ENCODE measurements at regions not wholly inside any gene's neighbourhood (a gene's known extent, or its start where the extent isn't known, plus 50 kb on each side); places are given as distances from the start of the nearest gene placed in this dataset.

DNA sequence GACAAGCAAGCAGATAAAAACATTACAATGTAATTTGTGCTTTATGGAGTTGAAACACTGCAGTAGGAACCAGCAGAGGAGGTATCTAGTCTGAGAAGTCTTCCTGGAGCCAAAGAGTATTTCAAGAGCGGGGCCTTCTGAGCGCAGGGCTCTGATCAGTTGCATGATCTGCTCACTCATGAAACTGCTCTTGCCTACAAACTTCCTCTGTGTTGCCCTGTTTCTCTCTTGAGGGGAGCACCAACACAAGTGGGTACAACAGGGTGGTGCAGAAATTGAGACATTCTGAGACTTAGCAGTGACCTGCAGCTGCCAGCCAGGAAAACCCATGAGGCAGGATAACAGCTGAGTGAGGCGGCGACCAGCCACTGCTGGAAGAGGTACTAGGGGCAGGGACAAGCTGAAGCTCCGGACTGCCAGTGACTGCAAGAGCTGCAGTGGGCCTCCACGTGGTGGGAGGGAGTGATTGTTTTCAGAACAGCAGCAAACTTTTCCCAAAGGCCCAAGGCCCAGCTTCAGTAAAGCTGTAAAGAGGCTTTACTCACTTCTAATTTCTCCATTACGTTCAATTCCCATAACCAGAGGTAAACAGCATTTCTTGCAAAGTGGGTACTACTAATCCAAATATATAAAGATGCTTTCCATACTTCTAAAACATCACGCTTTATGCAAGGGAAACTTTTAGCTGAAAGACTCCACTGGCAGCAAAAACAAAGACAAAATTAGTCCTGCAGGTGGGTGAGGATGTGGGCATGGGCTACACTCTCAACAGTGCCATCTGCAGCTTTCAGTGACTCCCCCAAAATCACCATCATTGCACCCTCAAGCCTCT lies 69.0 kb upstream of the LPP start:
- Histone ChIP-seq H3K4me3 (no peak overlapping the region), H3K4me1 (ENCODE audit: low read depth) (peaks cover 9% of the 10 kb centered on the region), H3K9me3 (ENCODE audit: low read depth) (no peaks in the 10 kb centered on the region), H3K36me3 (no peaks in the 10 kb centered on the region), H3K27me3 (peaks cover 40% of the 10 kb centered on the region), H3K27ac (no peak overlapping the region)
- TF ChIP-seq, protein P1, sequence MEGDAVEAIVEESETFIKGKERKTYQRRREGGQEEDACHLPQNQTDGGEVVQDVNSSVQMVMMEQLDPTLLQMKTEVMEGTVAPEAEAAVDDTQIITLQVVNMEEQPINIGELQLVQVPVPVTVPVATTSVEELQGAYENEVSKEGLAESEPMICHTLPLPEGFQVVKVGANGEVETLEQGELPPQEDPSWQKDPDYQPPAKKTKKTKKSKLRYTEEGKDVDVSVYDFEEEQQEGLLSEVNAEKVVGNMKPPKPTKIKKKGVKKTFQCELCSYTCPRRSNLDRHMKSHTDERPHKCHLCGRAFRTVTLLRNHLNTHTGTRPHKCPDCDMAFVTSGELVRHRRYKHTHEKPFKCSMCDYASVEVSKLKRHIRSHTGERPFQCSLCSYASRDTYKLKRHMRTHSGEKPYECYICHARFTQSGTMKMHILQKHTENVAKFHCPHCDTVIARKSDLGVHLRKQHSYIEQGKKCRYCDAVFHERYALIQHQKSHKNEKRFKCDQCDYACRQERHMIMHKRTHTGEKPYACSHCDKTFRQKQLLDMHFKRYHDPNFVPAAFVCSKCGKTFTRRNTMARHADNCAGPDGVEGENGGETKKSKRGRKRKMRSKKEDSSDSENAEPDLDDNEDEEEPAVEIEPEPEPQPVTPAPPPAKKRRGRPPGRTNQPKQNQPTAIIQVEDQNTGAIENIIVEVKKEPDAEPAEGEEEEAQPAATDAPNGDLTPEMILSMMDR (IDR thresholded peaks at IDR 0.05; ENCODE audit: low read depth, low read length): no peak
- no peak for DNase-seq (ENCODE audit: low read depth in 1 of 2, low spot score in 1 of 2)

DNA sequence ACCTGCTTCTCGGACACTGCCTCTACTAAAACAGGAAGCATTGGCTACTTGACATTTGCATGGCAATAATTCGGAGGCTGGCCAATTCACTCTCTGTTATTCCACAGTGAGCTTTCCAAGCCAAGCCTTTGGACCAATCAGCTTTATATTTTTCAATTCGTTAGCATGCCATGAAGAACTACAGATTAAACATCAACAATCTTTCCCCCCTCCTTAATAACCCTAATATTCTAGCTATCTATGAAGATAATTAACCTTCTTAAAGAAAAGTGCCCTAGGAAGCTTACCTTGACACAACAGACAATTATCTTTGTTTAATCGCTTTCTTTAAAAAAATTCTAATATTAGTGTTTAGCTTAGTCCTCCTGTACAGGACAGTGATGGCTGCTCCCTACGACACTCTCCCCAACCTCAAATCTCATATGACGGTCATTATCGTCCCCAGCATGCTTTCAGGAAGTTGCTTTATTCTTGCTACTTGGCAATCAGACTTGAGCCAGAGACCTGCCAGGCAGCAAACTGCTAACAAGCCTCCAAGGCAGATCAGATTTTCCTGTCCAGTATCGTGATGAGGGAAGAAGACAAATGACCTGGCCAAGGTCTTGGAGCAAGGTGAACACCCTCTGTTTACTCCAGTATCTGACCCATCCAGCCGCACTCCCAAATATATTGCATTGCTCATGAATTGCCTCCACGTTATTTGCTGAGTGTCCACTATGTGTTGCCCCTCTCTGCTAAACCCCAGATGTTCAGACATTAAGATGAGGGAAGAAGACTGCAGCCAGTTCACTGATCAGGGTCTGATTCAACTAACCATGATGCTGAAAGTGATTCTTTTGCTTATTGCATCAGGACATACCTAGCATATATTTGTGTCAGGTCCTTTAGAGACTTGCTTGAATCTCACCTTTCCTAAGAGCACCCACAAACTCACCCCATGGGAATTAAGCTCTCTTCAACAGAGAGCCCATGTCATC lies 68.1 kb upstream of the LPP start:
- no peak overlapping the region for H3K27ac ChIP-seq
- TF ChIP-seq, protein P1 (IDR thresholded peaks at IDR 0.05; ENCODE audit: low read depth, low read length): no peak
- H3K36me3 ChIP-seq: no peaks in the 10 kb centered on the region
- H3K4me1 ChIP-seq (ENCODE audit: low read depth): peaks cover 10% of the 10 kb centered on the region
- no peak overlapping the region for H3K4me3 ChIP-seq
- H3K27me3 ChIP-seq: peaks cover 44% of the 10 kb centered on the region
- no peaks in the 10 kb centered on the region for H3K9me3 ChIP-seq (ENCODE audit: low read depth)
- no peak for DNase-seq (ENCODE audit: low read depth in 1 of 2, low spot score in 1 of 2)

DNA sequence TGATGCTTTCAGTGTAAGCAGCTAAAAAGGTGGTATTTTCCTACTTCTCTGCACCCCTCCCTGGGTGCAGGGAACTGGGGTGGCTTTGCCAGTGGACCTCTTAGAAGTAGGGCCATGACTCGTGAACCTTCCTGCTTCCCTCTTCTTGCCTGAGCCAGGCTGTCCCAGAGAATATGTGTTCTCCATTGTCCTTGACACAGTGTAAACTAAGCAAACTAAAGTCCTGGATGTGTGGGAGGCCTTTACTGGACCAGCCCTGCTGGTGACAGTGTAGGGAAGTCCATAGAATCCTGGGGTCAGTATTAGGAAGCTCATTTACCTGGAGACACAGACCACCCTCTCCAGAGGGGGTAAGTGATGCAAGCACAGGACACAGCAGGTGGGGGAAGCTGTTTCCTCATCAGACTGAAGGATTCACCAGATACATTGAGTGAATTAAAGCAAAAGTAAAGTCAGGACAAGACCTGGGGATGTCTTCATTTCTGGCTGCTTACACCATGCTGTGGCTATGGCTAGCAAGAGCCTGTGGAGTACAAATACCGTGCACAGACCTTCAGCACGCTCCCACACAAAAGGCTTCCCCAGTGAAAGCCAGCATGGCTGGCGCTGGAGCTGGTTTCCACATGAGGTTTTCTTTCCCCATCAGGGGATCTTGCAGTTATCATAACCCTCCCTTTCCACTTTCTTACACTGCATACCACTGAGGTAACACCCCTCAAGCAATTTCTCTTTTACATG lies 64.8 kb upstream of the LPP start:
- peaks cover 10% of the 10 kb centered on the region for H3K4me1 ChIP-seq (ENCODE audit: low read depth)
- TF ChIP-seq, protein P1 (IDR thresholded peaks at IDR 0.05; ENCODE audit: low read depth, low read length): no peak
- no peaks in the 10 kb centered on the region for H3K9me3 ChIP-seq (ENCODE audit: low read depth)
- DNase-seq (ENCODE audit: low read depth in 1 of 2, low spot score in 1 of 2): no peak
- no peaks in the 10 kb centered on the region for H3K36me3 ChIP-seq
- no peak overlapping the region for H3K4me3 ChIP-seq
- peaks cover 66% of the 10 kb centered on the region for H3K27me3 ChIP-seq
- H3K27ac ChIP-seq: no peak overlapping the region

DNA sequence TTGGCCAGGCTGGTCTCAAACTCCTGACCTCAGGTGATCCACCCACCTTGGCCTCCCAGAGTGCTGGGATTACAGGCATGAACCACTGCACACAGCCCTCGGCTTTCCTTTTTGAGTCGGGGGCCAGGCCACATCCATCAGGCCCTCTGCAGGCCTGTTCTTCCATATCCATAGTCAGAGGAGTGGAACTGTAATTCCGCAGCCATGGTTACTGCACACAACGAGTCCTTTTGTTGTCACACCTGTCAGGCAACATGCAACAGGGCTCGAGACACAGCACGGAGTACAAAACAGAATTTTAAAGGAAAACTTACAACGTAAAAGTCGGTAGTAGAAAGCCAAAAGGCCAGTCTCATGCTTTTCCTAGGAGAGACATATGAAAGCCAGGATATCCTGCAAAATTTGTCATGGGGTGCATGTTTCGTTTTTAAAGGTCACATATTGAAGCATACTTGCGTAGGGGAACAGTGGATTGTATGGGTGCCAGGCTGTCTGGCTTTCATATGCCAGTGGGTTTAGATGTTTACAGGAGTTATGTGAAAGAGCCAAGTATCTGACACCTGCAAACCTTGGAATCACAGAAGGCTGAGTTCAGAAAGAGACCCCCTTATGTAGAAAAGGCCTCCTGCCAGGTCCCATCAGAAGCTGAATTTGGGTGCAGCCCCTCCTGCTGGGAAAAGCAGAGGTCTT lies 63.2 kb upstream of the LPP start:
- H3K9me3 ChIP-seq (ENCODE audit: low read depth): no peaks in the 10 kb centered on the region
- no peak for DNase-seq (ENCODE audit: low read depth in 1 of 2, low spot score in 1 of 2)
- no peaks in the 10 kb centered on the region for H3K36me3 ChIP-seq
- peaks cover 65% of the 10 kb centered on the region for H3K27me3 ChIP-seq
- no peak overlapping the region for H3K27ac ChIP-seq
- H3K4me1 ChIP-seq (ENCODE audit: low read depth): peaks cover 10% of the 10 kb centered on the region
- TF ChIP-seq, protein P1 (IDR thresholded peaks at IDR 0.05; ENCODE audit: low read depth, low read length): no peak
- H3K4me3 ChIP-seq: no peak overlapping the region

DNA sequence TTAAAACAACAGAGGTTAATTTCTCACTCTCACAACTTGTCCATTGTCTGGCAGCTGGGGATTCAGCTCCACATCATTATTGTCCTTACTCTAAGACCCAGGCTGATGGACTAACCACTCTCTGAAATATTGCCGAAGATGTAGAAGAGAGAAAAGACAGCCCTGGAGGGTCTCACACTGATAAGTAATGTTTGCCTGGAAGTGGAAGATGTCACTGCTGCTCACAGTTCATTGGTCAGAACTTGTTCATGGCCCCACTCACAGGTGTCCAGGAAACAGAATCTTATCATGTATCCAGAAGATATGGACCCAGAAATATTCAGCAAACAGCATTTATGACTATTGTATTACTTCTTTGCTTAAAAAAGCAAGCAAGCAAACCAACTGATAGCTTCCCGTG lies 62.2 kb upstream of the LPP start:
- no peaks in the 10 kb centered on the region for H3K36me3 ChIP-seq
- TF ChIP-seq, protein P1 (IDR thresholded peaks at IDR 0.05; ENCODE audit: low read depth, low read length): no peak
- peaks cover 10% of the 10 kb centered on the region for H3K4me1 ChIP-seq (ENCODE audit: low read depth)
- DNase-seq (ENCODE audit: low read depth in 1 of 2, low spot score in 1 of 2): no peak
- no peak overlapping the region for H3K27ac ChIP-seq
- no peak overlapping the region for H3K4me3 ChIP-seq
- H3K27me3 ChIP-seq: peaks cover 67% of the 10 kb centered on the region
- H3K9me3 ChIP-seq (ENCODE audit: low read depth): no peaks in the 10 kb centered on the region

Data from cardiac muscle cell (in vitro differentiated cells and primary cell).